OCI-LY1 (cell line): ENCODE measurements at regions not wholly inside any gene's neighbourhood (a gene's known extent, or its start where the extent isn't known, plus 50 kb on each side); places are given as distances from the start of the nearest gene placed in this dataset.

Source experiments
- H2AFZ ChIP-seq: fragments of 200-600 bp; sonication (generic), shearing (Covaris generic); 2 replicates; pipeline ENCODE4 v1.6.0; 2014; ENCODE audit warnings: antibody characterized with exemption, mild to moderate bottlenecking, low read length
- H3F3A ChIP-seq: fragments of 200-600 bp; sonication (generic), shearing (Covaris generic); 2 replicates; pipeline ENCODE4 v1.6.0; 2014; ENCODE audit warnings: mild to moderate bottlenecking, antibody characterized with exemption, low read length, moderate library complexity; ENCODE audit not compliant: insufficient read depth
- H3K27ac ChIP-seq: fragments of 200-600 bp; sonication (generic); 2 replicates; pipeline ENCODE4 v1.5.1; 2014; ENCODE audit warnings: low read length, mixed run types, mild to moderate bottlenecking, low read depth; ENCODE audit not compliant: poor library complexity, severe bottlenecking
- H3K27me3 ChIP-seq: fragments of 200-600 bp; sonication (generic); 2 replicates; pipeline ENCODE4 v1.6.0; 2014; ENCODE audit warnings: antibody characterized with exemption, mild to moderate bottlenecking, low read length, moderate library complexity; ENCODE audit not compliant: insufficient read depth
- H3K36me3 ChIP-seq: fragments of 200-600 bp; sonication (generic); 2 replicates; pipeline ENCODE4 v1.6.1; 2014; ENCODE audit warnings: mild to moderate bottlenecking, antibody characterized with exemption, low read length, moderate library complexity, mixed read lengths; ENCODE audit not compliant: insufficient read depth
- H3K4me1 ChIP-seq: fragments of 200-600 bp; sonication (generic); 2 replicates; pipeline ENCODE4 v1.5.1; 2014; ENCODE audit warnings: mild to moderate bottlenecking, low read length, moderate library complexity; ENCODE audit not compliant: insufficient read depth, severe bottlenecking
- H3K4me2 ChIP-seq: fragments of 200-600 bp; sonication (generic), shearing (Covaris generic); 2 replicates; pipeline ENCODE4 v1.6.1; 2014; ENCODE audit warnings: low read length
- H3K4me3 ChIP-seq: fragments of 200-600 bp; sonication (generic); 2 replicates; pipeline ENCODE4 v1.5.1; 2014; ENCODE audit warnings: low read length, low read depth, mild to moderate bottlenecking, mixed read lengths; ENCODE audit not compliant: poor library complexity, severe bottlenecking
- H3K79me2 ChIP-seq: fragments of 200-600 bp; shearing (Covaris generic); 2 replicates; pipeline ENCODE4 v1.6.1; 2016; ENCODE audit warnings: mixed run types, low read length, mixed read lengths; ENCODE audit not compliant: insufficient read depth
- H3K9ac ChIP-seq: fragments of 200-600 bp; sonication (generic), shearing (Covaris generic); 2 replicates; pipeline ENCODE4 v1.6.1; 2014; ENCODE audit warnings: mild to moderate bottlenecking, low read length, mixed read lengths
- H3K9me2 ChIP-seq: fragments of 200-600 bp; sonication (generic), shearing (Covaris generic); 2 replicates; pipeline ENCODE4 v1.6.1; 2014; ENCODE audit warnings: low read depth, mild to moderate bottlenecking, low read length, mixed read lengths
- H3K9me3 ChIP-seq: fragments of 200-600 bp; shearing (Covaris generic); 2 replicates; pipeline ENCODE4 v1.6.1; 2014; ENCODE audit warnings: low read length, mixed read lengths
- H4K20me1 ChIP-seq: fragments of 200-600 bp; sonication (generic), shearing (Covaris generic); 2 replicates; pipeline ENCODE4 v1.6.0; 2016; ENCODE audit warnings: mild to moderate bottlenecking, low read length; ENCODE audit not compliant: insufficient read depth
- EZH2 ChIP-seq: fragments of 200-600 bp; sonication (generic), shearing (Covaris generic); IDR thresholded peaks from 2 replicates; pipeline ENCODE4 v1.8.0; 2017; ENCODE audit warnings: borderline replicate concordance, mixed run types, mild to moderate bottlenecking, antibody characterized with exemption, low read length, moderate library complexity, mixed read lengths
- TF ChIP-seq, protein P1 (sequence below): fragments of 200-600 bp; sonication (generic), shearing (Covaris generic); IDR thresholded peaks from 2 replicates; pipeline ENCODE4 v1.5.1; 2017; ENCODE audit warnings: mild to moderate bottlenecking, antibody characterized with exemption, low read length, moderate library complexity, mixed read lengths

DNA sequence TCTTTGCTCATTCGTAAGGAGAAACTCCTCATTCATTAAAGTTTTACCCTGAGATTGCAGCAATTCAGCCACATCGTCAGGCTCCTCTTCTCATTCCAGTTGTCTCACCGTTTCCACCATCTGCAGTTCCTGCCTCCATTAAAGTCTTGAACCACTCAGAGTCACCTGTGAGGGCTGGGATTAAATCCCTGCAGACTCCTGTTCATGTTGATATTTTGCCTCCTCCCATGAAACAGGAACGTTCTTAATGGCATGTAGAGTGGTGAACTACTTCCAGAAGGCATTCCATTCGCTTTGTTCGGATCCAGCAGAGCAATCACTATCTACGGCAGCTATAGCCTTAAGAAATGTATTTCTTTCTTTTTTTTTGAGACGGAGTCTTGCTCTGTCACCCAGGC is 96.5 kb upstream of the FAM20C start:
- Histone ChIP-seq H3K27ac (no peak overlapping the region), H3K79me2 (no peaks in the 10 kb centered on the region), H4K20me1 (no peaks in the 10 kb centered on the region), H3K9me2 (no peaks in the 10 kb centered on the region), H3K4me2 (no peak overlapping the region), H3K36me3 (no peaks in the 10 kb centered on the region), H3K4me1 (no peaks in the 10 kb centered on the region), H3K4me3 (no peak overlapping the region), H2AFZ (no peak overlapping the region), H3K9me3 (no peaks in the 10 kb centered on the region), H3K9ac (no peak overlapping the region), H3F3A (no peaks in the 10 kb centered on the region), H3K27me3 (no peaks in the 10 kb centered on the region; the same call in 1 of the 2 replicates)
- TF ChIP-seq EZH2: no peak
- TF ChIP-seq, protein P1, sequence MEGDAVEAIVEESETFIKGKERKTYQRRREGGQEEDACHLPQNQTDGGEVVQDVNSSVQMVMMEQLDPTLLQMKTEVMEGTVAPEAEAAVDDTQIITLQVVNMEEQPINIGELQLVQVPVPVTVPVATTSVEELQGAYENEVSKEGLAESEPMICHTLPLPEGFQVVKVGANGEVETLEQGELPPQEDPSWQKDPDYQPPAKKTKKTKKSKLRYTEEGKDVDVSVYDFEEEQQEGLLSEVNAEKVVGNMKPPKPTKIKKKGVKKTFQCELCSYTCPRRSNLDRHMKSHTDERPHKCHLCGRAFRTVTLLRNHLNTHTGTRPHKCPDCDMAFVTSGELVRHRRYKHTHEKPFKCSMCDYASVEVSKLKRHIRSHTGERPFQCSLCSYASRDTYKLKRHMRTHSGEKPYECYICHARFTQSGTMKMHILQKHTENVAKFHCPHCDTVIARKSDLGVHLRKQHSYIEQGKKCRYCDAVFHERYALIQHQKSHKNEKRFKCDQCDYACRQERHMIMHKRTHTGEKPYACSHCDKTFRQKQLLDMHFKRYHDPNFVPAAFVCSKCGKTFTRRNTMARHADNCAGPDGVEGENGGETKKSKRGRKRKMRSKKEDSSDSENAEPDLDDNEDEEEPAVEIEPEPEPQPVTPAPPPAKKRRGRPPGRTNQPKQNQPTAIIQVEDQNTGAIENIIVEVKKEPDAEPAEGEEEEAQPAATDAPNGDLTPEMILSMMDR: no peak

DNA sequence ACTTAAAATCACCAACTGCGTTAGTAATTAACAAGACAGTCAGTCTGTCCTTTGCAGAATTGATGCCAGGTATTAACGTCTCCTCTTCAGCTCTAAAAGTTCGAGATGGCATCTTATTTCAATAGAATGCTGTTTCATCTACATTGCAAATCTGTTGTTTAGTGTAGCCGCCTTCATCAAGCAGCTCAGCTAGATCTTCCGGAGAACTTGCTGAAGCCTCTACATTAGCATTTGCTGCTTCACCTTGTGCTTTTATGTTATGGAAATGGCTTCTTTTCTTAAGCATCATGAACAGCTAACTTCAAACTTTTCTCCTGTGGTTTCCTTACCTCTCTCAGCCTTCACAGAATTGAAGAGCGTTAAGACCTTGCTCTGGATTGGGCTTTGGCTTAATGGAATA is 95.5 kb upstream of the FAM20C start:
- Histone ChIP-seq H3K4me3 (no peak overlapping the region), H3K4me1 (no peaks in the 10 kb centered on the region), H3K27ac (no peak overlapping the region), H3K4me2 (no peak overlapping the region), H3K9me2 (no peaks in the 10 kb centered on the region), H3K27me3 (no peaks in the 10 kb centered on the region; the same call in 1 of the 2 replicates), H3K36me3 (no peaks in the 10 kb centered on the region), H3K9me3 (no peaks in the 10 kb centered on the region), H2AFZ (no peak overlapping the region), H4K20me1 (no peaks in the 10 kb centered on the region), H3K79me2 (no peaks in the 10 kb centered on the region), H3F3A (no peaks in the 10 kb centered on the region), H3K9ac (no peak overlapping the region)
- TF ChIP-seq, protein P1: no peak
- no peak for TF ChIP-seq EZH2

DNA sequence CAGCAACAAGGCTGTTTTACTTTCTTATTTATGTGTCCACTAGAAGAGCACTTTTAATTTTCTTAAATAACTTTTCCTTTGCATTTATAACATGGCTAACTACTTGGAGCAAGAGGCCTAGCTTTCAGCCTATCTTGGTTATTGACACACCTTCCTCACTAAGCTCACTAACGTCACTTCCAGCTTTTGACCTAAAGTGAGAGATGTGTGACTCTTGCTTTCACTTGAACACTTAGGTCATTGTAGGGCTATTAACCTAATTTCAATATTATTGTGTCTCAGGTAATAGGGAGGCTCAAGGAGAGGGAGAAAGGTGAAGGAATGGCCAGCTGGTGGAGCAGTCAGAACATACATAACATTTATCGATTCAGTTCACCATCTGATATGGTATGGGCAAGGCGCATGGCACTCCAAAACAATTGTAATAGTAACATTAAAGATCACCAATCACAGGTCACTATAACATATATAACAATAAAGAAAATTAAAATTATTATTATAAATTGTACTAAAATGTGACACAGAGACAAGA is 95.0 kb upstream of the FAM20C start:
- Histone ChIP-seq H4K20me1 (no peaks in the 10 kb centered on the region), H3F3A (no peaks in the 10 kb centered on the region), H3K4me1 (no peaks in the 10 kb centered on the region), H3K9me3 (no peaks in the 10 kb centered on the region), H3K79me2 (no peaks in the 10 kb centered on the region), H3K9ac (no peak overlapping the region), H3K9me2 (no peaks in the 10 kb centered on the region), H3K4me2 (no peak overlapping the region), H3K4me3 (no peak overlapping the region), H3K36me3 (no peaks in the 10 kb centered on the region), H3K27ac (no peak overlapping the region), H3K27me3 (no peaks in the 10 kb centered on the region; the same call in 1 of the 2 replicates), H2AFZ (no peak overlapping the region)
- TF ChIP-seq, protein P1: no peak
- TF ChIP-seq EZH2: no peak
